CD4-positive, alpha-beta T cell treated with Interleukin-12 subunit alpha and Interleukin-12 subunit beta, for 1 hour (primary cell): ENCODE measurements at regions not wholly inside any gene's neighbourhood (a gene's known extent, or its start where the extent isn't known, plus 50 kb on each side); places are given as distances from the start of the nearest gene placed in this dataset.
"Not testable (repeated sequence)": the region's sequence is repeated elsewhere in the genome, so short reads cannot be mapped to it uniquely, and the experiment has no call there.

Source experiments
- DNase-seq: peaks from one replicate; pipeline ENCODE4 v3.0.0-alpha.2; 2020

DNA sequence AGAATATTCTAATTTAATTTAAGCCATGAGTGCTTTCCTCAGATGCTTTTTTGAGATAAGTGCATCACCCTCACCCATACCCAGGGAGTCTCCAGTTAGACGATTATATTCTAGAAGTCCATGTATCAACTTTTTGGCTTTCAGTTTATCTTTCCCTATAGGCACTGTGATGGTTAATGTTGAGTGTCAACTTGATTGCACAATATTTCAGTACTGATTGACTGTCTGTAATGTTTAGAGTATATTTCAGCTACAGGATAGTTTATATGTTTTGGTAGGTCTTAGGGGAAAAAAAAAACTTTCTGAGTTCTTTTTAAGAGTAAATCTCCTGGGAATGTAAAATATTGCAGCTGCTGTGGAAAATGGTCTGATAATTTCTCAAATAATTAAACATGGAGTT, 535.4 kb downstream of the ADRA2A start:
- DNase-seq, result no peak

DNA sequence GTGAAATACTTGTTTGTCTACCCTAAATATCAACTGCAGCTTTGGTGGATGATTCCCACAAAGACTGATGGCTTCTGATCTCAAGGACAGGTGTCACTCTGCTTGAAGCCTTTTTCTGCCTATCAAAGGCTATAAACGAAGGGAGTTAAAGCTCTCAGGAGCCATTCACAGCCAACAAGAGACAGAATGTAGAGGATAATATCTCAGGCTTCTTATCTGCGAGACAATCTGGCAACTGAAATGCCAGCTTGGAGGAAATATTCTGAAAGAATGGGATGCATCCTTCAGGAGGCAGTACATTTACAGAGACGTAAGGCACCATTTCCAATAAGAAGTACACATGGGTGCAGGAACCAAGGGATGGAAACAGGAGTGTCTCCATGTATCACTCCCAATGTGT, 549.4 kb downstream of the GPAM start:
- DNase-seq, result no peak

DNA sequence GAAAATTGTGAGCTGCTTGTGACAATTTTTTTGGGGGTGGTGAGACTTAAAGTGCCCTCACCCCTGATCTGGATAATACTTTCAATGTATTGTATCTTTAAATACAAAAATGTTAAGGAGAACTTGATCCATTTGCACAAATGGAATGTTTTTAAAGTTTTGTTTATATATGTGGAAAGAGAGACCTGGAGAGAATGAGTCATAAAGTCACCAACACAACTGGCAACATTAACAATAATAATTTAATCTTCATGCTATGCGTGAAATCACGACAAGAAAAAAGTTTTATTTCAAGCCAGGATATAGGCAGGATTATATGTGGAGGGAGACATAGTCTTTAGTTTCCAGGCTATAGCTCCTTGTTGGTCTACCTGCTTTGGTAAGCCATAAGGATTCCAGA, 537.5 kb downstream of the GPAM start:
- DNase-seq, result no peak

DNA sequence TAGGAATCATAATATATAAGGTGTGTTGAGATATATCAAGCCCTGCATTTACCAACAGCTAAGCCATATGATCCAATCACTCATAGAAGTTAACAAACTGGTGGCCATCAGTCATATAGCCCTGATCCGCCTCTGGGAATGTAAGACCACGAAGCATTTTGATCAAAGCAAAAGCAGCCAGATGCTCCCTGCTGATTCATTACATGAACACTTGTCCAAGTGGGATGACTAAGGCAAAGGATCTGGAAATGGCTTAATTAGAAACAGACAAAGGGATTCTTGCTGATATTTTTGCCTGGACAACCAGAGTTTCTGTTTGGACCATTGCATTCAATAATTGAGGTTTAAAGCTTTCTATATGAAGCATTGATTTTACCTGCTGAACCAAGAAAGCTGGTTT, 535.5 kb downstream of the GPAM start:
- no peak for DNase-seq

DNA sequence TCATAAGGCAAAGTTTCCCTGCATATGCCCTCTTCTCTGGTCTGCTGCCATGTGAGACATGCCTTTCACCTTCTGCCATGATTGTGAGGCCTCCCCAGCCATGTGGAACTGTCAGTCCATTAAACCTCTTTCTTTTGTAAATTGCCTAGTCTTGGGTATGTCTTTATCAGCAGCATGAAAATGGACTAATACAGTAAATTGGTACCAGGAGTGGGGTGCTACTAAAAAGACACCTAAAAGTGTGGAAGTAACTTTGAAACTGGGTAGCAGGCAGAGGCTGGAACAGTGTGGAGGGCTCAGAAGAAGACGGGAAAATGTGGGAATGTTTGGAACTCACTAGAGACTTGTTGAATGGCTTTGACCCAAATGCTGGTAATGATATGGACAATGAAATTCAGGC, 534.5 kb downstream of the GPAM start:
- DNase-seq, result not testable (repeated sequence)

DNA sequence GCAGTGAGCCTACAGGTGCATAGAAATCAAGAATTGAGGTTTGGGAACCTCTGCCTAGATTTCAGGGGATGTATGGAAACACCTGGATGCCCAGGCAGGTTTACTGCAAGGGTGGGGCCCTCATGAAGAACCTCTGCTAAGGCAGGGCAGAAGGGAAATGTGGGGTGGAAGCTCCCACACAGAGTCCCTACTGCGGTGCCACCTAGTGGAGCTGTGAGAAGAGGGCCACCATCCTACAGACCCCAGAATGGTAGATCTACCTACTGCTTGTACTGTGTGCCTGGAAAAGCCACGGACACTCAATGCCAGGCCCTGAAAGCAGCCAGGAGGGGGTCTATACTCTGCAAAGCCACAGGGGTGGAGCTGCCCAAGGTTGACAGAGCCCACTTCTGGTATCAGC, 533.5 kb downstream of the GPAM start:
- no peak for DNase-seq

DNA sequence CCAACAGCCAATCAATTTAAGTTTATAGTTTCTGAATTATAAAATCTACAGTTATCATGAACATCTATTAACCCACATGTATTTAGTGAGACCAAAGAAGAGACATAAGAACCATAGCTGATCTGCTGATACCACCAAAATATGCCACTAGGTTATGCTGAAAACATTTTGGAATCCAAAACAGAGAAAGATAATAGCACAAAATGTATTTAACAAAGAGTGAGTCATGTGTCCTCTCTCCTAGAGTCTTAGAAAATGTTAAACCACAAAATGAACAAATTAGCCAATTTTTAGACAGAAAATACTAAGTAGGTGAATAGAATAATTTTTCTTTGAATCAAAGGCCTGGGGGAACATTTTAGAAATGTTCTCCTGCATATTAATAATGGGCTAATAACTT, 527.5 kb downstream of the GPAM start:
- no peak for DNase-seq

DNA sequence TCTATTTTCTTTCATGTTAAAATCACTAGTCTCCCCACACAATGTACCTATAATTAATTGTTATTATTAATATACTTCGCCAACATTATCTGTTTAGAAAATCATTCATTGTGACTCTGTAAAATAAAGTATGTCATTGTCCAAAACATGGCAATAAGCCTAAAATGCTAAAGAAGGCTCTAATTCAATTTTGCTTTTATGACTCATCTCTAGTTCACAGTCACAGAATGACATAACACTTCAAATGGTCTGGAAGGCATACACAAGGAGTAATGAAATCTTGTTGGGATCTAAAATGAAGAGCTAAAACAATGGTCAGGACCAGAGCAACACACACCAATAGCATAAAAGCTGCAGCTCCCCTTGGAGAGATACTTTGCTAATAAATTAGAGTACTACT, 505.8 kb downstream of the GPAM start:
- DNase-seq, result no peak

DNA sequence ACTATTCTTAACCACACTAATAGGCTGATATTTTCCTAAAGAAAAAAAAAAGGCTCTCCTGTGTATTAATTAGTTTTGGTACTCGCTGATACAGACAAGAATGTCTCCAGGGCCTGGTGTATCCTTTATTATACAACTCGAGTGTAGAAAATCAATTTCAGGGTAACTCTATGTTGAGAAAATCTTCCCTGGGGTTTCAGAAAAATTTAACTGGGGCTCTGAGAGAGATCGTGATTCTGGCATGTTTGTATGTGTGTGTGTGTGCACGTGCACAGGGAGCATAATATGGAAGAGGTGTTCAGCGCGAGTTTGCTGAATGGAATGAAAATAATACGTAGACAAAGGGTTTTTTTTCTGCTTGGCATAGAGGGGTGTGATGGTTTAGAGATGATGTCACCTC, 496.8 kb downstream of the GPAM start:
- DNase-seq, result no peak

DNA sequence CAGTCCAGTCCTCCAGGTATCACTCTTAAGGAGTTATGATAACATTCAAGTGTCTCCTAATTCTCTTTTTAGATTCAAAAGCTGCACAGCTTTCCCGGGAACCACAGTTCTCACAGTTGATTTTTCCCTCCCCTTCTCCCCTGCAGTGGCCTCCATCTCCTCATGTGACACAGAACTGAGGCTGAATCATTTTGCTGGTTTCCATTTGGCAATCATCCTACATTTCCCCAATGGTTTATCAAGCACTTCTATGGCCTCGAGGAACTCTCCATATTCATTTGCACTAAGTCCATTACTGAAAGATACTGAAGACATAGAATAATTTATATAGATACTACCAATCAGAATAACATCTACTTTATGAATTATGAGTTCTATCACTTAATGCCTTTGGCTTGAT, 484.9 kb downstream of the GPAM start:
- no peak for DNase-seq

DNA sequence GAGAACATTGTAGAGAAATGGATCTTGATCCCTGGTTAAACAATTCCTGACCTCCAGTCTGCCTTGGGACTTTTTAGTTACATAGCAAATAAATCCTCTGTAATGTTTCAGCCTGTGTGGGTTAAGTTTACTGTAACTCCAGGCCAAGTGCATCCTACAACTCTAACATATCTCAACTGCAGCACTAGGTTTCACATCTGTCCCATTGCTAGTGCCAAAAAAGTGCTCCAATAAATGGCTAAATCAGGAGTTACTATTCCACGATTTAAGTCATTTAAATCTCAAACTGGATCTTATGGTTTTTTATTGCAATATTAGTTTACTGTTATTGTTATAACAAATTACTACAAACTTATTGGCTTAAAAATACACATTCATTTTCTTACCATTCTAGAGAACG, 479.6 kb downstream of the GPAM start:
- DNase-seq, result no peak

DNA sequence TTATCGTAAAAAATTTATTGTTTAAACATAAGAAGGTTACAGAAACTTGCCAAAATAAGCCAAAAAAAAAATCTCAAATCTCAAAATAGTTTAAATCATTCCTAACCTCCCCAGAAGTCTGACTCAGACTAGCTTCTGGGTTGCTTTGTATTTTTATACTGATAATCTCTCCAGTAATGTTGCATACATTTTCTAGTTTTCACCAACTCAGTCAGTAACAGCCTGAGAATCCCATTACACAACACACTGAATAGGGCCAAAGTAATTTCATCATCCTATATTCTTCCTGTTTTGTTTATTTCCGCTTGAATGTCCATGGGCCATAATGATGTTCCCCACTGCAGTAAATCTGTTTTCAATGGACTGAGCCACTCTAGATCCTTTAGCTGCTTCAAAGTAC, 478.5 kb downstream of the GPAM start:
- no peak for DNase-seq

DNA sequence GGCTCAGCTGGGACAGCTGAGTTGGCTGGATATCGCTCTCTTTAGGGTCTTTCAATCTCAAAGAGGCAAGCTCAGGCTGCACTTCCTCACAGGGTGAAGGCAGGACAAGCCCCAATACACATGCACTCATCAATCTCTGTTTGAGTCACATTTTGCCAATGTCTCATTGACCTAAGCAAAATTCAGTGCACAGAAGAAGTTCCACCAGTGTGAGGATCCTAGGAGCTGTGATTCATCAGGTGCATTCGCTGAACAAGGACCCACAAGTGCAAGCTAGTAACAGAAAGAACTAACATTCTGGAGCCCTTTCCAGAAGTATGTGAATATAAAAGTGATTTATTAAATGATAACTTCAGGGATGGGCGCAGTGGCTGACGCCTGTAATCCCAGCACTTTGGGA, 477.2 kb downstream of the GPAM start:
- no peak for DNase-seq

DNA sequence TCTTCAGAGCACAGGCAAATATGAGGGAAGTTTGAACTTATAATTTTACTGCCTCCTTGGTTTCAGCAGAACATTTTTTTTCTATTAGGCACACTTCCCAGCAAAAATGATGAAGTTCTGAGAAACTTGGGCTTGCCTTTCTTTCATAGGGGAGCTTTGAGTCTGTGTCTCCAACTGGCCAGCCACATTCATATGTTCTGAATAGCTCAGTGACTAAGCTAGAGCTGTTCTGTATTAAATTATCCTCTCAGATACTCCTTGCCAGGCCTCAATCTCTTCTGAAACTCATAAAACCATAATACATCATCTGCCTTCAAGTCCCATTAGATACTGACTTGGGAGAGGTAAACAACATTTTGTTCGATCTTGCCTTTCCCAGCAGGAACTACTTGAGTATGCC, 476.5 kb downstream of the GPAM start:
- no peak for DNase-seq

DNA sequence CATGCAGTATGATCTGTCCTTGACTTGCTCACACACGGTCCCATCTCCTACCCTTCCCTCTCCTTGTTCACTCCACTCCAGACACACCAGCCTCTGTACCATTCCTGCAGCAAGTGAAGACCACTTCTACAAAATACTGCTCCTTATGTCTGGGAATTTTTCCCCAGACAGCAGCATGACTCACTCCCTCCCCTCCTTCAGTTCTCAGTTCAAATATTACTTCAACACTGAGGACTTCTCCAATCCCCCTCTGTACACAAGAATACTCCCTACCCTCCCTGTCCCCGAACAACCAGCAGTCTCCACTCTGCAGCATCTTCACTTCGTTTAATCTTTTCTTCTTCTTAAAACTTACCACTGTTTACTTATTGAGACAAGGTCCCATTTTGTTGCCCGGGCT, 474.0 kb downstream of the GPAM start:
- no peak for DNase-seq

DNA sequence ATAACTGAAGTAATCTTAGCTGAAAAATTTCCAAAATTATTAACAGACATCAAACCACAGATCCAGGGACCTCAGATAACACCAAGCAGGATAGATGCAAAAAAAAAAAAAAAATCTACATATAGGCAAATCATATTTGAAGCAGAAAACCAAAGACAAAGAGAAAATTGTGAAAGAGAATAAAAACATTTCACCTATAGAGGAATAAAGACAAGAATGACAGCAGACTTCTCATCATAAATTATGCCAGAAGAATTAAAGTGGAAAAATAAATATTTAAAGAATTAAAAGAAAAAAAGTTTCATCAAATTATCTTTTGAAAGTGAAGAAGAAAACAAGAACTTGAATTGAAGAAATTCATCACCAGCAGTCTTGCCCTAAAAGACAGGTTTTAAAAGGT, 467.5 kb downstream of the GPAM start:
- DNase-seq, result no peak

DNA sequence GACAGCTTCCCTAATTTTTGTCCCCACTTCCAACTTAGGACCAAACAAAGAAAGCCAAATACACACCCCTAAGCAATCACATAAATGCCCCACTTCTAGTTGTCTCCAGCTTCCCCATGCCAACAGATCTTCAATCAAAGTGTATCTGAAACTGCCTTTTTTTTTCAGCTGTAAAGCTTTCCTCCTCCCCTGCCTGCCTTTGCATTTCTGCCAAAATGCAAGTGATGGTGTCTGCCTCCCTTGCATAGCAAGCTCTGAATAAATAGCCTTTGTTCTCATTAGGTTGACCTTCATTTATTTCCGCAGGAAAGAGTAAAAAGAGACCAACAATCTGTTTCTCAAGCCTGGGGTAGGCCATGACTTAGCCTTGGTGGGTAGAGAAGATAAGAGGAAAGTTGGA, 459.4 kb downstream of the GPAM start:
- DNase-seq, result no peak

DNA sequence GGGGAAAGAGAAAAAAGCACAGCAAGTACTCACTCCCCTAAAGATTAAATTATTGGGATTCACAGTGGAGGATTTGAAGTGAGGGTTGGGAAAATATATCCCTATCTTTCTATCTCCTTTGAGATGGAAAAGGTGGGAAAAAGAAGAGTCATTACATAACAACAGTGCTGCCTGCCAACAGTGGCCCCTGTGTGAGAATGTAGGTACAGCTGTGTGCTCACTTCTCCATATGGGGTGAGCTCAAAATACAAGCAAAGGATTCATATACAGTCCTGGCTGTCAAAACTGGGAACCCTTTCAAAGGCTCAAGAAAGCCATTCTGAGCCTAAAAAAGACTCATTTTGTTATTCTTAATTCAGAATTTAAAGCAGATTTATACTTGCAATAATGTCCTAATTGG, 458.5 kb downstream of the GPAM start:
- DNase-seq, result no peak

DNA sequence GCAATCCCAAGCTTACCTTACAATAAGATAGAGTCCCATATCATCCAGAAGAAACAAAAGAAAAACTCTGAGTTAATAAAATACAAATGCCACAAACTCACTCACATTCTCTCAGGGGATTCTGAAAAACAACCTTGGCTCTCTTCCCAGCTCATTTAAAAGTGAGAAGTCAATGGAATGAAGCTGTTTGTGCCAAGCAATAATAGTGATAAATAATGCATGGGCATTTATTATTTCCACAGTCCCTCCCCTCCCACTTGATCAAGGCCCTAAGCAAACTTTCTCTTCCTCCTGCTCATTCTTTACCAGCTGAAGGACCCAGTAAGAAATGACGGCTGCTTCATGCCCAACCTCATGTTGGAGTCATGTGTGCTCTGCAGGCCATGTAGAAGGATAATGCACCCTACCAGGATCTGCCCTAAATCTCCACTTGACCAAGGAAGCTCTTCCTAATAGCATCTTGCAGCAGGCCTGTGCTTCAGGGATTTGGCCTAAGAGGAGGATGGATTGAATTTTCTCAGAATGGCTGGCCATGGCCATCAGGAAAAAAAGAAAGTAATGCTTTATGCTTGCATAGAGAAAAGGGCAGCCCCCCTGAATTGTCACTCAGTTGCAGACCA, 451.3 kb downstream of the GPAM start:
- no peak for DNase-seq

DNA sequence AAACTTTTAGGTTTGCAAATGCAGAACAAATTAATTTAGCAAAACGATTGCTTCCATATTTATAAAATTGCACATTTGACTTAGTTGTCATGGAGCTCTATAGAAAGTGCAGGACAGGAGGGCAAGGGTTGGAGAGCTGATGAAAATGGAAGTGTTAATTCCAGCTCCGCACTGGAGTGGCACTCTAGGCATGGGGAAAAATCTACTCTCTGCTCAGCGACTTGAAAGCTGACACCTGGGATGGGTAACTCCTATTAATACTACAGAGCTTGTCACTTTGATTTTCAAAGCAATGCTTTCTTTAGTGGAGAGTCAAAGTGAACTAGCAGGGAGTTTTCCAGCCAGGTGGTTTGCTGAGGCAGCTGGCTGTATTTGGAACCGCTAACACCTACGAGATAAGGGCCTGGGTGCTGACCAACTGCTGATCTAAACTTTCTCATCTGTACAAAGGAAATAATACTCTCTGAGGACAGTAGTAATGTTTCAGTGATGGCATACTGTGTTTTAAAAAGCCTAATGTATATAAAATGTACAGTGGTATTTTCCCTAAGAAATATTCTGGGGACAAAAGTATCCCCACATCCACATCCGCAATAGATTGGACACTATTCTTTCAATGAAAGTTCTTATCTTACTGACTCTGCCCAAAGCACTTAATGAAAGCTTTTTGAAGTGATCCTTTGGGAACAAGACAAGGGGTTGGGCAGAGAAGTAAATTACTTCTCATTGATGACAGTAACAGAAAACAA, 444.3 kb downstream of the GPAM start:
- DNase-seq, result no peak

DNA sequence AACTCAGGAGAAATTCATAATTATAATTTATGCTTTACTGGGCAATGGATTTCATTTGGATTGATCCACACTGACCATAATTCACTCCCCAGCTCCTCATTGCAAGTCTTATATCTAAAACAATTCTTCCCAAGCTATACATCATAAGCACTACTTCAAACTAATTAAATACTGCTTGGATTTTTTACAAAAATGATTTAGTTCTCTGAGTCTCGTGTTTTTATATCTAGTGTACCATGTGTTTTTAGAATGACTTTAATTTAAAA, 443.8 kb downstream of the GPAM start:
- DNase-seq, result no peak

DNA sequence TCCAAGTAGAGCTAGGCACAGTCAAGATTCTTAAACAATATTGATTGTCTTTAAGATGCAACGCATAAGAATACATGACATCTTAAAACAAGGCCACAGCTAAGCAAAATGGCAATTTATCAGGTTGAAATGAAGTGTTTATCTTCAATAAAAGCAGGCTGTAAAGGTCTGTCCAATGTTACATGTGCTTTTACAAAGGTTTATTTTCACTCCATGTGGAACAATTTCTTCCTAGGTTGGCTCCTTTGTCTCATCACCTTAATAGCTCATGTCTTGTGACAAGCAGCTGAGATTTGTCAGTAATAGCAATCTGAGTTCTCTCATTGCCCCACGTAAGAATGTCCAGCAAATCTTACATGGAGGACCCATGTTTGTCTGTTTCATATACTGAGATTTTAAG, 437.6 kb downstream of the GPAM start:
- DNase-seq, result no peak

DNA sequence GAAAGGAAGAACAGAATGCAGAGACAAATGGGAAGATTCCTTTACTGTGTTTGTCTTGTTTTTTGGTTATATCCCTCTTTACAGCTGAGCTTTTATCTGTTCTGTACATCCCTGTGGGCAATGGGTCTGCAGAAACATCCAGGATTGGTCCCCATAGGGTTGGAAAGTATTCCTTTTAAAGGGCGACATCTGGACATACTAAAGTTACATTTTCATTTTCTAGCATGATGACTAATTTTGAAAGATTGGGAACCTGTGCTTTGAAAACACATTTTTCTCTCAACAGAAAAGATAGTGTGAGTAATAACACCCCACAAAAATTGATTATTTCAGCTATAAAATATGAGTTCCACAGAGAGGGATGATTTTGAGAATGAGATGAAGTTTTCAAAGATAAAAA, 435.8 kb downstream of the GPAM start:
- DNase-seq, result no peak

DNA sequence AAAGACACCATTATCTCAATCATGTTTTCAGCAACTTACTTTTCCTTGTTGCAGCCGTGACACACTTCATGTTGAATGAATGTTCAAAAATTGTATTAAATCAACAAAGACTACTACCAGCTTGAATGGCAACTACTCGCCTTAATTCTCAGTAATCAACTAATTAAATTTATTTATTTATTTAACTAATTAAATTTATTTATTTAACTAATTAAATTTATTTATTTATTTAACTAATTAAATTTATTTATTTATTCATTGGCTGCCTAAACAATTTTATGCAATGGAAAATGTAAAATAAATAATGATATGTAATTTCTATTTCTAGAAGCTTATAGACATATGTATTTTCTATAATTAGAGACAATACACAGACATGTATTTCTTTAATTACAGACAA, 435.4 kb downstream of the GPAM start:
- no peak for DNase-seq

DNA sequence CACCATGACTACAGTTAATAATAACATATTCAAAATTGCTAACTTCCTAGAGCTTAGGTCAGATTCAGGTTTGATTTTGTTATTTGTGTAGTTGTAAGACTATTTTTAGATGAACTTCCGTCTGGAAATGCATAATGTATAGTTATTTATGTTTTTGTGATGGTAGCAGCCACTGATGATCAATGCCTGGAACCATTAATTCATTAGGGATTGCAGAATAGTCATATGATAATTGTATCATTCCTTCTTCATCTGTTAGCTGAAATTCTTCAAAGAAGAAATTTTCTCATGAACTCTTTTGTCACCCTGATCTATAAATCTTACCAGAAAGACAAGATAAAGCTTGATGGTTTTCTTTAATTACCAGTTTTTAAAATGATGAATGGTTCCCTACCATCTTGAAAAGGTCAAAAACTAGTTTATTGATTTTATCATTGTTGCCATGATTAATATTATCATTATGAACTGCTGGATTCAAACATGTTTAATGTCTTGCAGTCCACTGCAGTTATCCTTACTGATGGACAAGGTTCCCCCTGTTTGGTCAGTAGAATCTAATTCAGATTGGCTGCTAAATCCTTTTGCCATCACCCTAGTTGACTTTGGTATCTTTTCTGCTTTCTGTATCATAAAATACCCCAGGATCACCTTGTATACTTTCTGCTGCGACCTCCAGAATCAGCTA, 433.3 kb downstream of the GPAM start:
- DNase-seq, result no peak
